NT2/D1 (cell line): ENCODE measurements at regions not wholly inside any gene's neighbourhood (a gene's known extent, or its start where the extent isn't known, plus 50 kb on each side); places are given as distances from the start of the nearest gene placed in this dataset.
"Not testable (repeated sequence)": the region's sequence is repeated elsewhere in the genome, so short reads cannot be mapped to it uniquely, and the experiment has no call there.

Experiments
- DNase-seq: peaks from one replicate; pipeline ENCODE4 v3.0.0-alpha.2; 2011; ENCODE audit warnings: low read depth, low spot score
- H3K27me3 ChIP-seq: 2 replicates; pipeline ENCODE4 v1.6.0; 2011; ENCODE audit warnings: mild to moderate bottlenecking; ENCODE audit not compliant: insufficient read length, insufficient read depth
- H3K36me3 ChIP-seq: 2 replicates; pipeline ENCODE4 v1.6.1; 2011; ENCODE audit warnings: mild to moderate bottlenecking, low read length, mixed read lengths; ENCODE audit not compliant: insufficient read depth, insufficient read length
- H3K4me1 ChIP-seq: 2 replicates; pipeline ENCODE4 v1.5.1; 2011; ENCODE audit not compliant: insufficient read depth, insufficient read length
- H3K4me3 ChIP-seq: 2 replicates; pipeline ENCODE4 v1.5.1; 2011; ENCODE audit warnings: low read depth; ENCODE audit not compliant: insufficient read length
- H3K9ac ChIP-seq: 2 replicates; pipeline ENCODE4 v1.6.0; 2011; ENCODE audit warnings: low read depth; ENCODE audit not compliant: insufficient read length
- H3K9me3 ChIP-seq: 2 replicates; pipeline ENCODE4 v1.5.1; 2011; ENCODE audit warnings: mild to moderate bottlenecking, low read length; ENCODE audit not compliant: insufficient read depth
- SUZ12 ChIP-seq: IDR thresholded peaks from 2 replicates; pipeline ENCODE4 v1.6.1; 2011; ENCODE audit not compliant: insufficient read length, insufficient read depth; ENCODE audit errors: extremely low read depth
- YY1 ChIP-seq: IDR thresholded peaks from 2 replicates; pipeline ENCODE4 v1.6.1; 2011; ENCODE audit not compliant: insufficient read length, insufficient read depth
- ZNF274 ChIP-seq: IDR thresholded peaks from 2 replicates; pipeline ENCODE4 v1.6.1; 2011; ENCODE audit warnings: mild to moderate bottlenecking, low read depth, low read length

DNA sequence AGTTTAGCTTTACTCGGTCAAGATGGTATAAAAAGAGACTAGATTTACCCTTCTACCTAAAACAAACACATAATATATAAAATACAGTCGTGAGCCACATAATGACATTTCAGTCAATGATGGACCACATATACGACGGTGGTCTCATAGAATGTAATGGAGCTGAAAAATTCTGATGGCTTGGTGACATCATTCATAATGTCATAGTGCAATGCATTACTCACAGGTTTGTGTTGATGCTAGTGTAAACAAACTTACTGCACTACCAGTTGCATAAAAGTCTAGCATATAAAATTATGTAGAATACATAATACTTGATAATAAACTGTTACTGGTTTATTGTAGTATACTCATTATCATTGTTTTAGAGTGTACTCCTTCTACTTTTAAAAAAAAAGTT is 115.9 kb upstream of the GDNF start:
- H3K36me3 ChIP-seq, result no peaks in the 10 kb centered on the region
- no peaks in the 10 kb centered on the region for H3K27me3 ChIP-seq
- H3K9me3 ChIP-seq, result peaks cover 17% of the 10 kb centered on the region
- TF ChIP-seq SUZ12 (no peak), YY1 (no peak), ZNF274 (no peak)
- no peaks in the 10 kb centered on the region for H3K4me1 ChIP-seq
- DNase-seq, result no peak
- no peak overlapping the region for H3K4me3 ChIP-seq
- no peak overlapping the region for H3K9ac ChIP-seq

GRCh38 chr5:37954561-37954960 is 114.7 kb upstream of the GDNF start:
- Histone ChIP-seq H3K27me3 (no peaks in the 10 kb centered on the region), H3K36me3 (no peaks in the 10 kb centered on the region), H3K9me3 (peaks cover 13% of the 10 kb centered on the region), H3K4me3 (no peak overlapping the region), H3K4me1 (no peaks in the 10 kb centered on the region), H3K9ac (no peak overlapping the region)
- TF ChIP-seq YY1 (no peak), SUZ12 (no peak), ZNF274 (no peak)
- DNase-seq, result no peak

- DNase-seq, result no peak
These were observed 112.3 kb upstream of the GDNF start for GRCh38 chr5:37951946-37952721.

DNA sequence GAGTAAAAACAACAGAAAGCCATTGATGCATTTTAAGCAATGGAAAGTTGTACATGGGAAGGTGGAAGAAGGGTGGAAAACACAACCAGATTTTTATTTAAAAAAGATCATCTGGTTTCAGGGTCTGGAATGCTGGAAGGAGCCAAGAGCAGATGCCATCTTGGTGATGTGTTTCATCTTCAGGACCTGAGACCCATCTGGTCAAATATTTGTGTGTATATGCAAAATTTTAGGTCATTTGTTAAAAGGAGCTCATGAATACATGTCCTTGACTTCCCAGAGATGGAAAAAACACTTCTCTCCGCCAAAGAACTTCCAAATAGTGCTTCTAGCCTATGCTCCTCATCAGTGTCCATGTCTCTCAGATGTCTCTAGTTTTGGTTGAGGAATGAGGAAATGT is 110.6 kb upstream of the GDNF start:
- Histone ChIP-seq H3K36me3 (no peaks in the 10 kb centered on the region), H3K9ac (no peak overlapping the region), H3K4me3 (no peak overlapping the region), H3K4me1 (no peaks in the 10 kb centered on the region), H3K27me3 (no peaks in the 10 kb centered on the region), H3K9me3 (no peaks in the 10 kb centered on the region)
- no peak for TF ChIP-seq YY1
- TF ChIP-seq ZNF274, result no peak
- TF ChIP-seq SUZ12, result no peak
- DNase-seq, result no peak

More at GRCh38 chr5:37951946-37952721, 112.3 kb upstream of the GDNF start:
- Histone ChIP-seq H3K4me1 (no peaks in the 10 kb centered on the region), H3K9ac (no peak overlapping the region), H3K27me3 (no peaks in the 10 kb centered on the region), H3K4me3 (no peak overlapping the region), H3K9me3 (no peaks in the 10 kb centered on the region), H3K36me3 (no peaks in the 10 kb centered on the region)
- TF ChIP-seq ZNF274, result no peak
- no peak for TF ChIP-seq YY1
- no peak for TF ChIP-seq SUZ12

GRCh38 chr5:37945446-37945845 is 105.6 kb upstream of the GDNF start:
- H3K36me3 ChIP-seq, result no peaks in the 10 kb centered on the region
- H3K4me1 ChIP-seq, result no peaks in the 10 kb centered on the region
- H3K9ac ChIP-seq, result no peak overlapping the region
- no peak overlapping the region for H3K4me3 ChIP-seq
- no peaks in the 10 kb centered on the region for H3K27me3 ChIP-seq
- no peaks in the 10 kb centered on the region for H3K9me3 ChIP-seq
- DNase-seq, result no peak
- no peak for TF ChIP-seq YY1
- no peak for TF ChIP-seq ZNF274
- no peak for TF ChIP-seq SUZ12

GRCh38 chr5:37943136-37943535 is 103.3 kb upstream of the GDNF start:
- not testable (repeated sequence) for H3K4me3 ChIP-seq, DNase-seq, H3K36me3 ChIP-seq, H3K4me1 ChIP-seq, H3K9me3 ChIP-seq, H3K9ac ChIP-seq, H3K27me3 ChIP-seq

GRCh38 chr5:37940931-37941623 is 101.2 kb upstream of the GDNF start:
- no peaks in the 10 kb centered on the region for H3K27me3 ChIP-seq
- H3K36me3 ChIP-seq, result no peaks in the 10 kb centered on the region
- TF ChIP-seq YY1, result no peak
- no peak for TF ChIP-seq SUZ12
- no peak for TF ChIP-seq ZNF274
- H3K9ac ChIP-seq, result no peak overlapping the region
- H3K9me3 ChIP-seq, result 0 out of 2 replicates have a peak, but pooled peaks cover 6% of the 10 kb centered on the region
- no peaks in the 10 kb centered on the region for H3K4me1 ChIP-seq
- no peak for DNase-seq
- no peak overlapping the region for H3K4me3 ChIP-seq
